ENCODE measurements at regions not wholly inside any gene's neighbourhood (a gene's known extent, or its start where the extent isn't known, plus 50 kb on each side); places are given as distances from the start of the nearest gene placed in this dataset.

GRCh38 chr6:132893772-132894490 is 79.6 kb downstream of the RPS12 start:
- no peak for TF ChIP-seq SUZ12 (IDR thresholded peaks at IDR 0.05; ENCODE audit: extremely low read depth, insufficient read depth, insufficient read length)
- TF ChIP-seq ZNF274 (IDR thresholded peaks at IDR 0.05; ENCODE audit: low read depth, low read length), result no peak
- TF ChIP-seq YY1 (IDR thresholded peaks at IDR 0.05; ENCODE audit: insufficient read depth, insufficient read length), result no peak

All from NT2/D1 (cell line).